GM23338 (cell line): ENCODE measurements at regions not wholly inside any gene's neighbourhood (a gene's known extent, or its start where the extent isn't known, plus 50 kb on each side); places are given as distances from the start of the nearest gene placed in this dataset.

ENCODE experiments used
- ATAC-seq: fragments of 200-7000 bp; cut with Tn5 transposase; 3 replicates; pipeline ENCODE4 v1.9.1; 2020
- DNase-seq: peaks from one replicate; pipeline ENCODE4 v3.0.0-alpha.2; 2015; ENCODE audit warnings: low spot score
- H2AFZ ChIP-seq: fragments of 200-600 bp; sonication (generic); 2 replicates; pipeline ENCODE4 v1.8.0; 2016; ENCODE audit warnings: antibody characterized with exemption, mild to moderate bottlenecking, moderate library complexity
- H3F3A ChIP-seq: fragments of 200-600 bp; sonication (generic); replicated peaks from 2 replicates; pipeline ENCODE4 v1.8.0; 2017; ENCODE audit warnings: antibody characterized with exemption, mixed run types, low read depth
- H3K27ac ChIP-seq: fragments of 200-600 bp; sonication (generic); 2 replicates; pipeline ENCODE4 v1.6.1; 2016; ENCODE audit warnings: low read depth
- H3K27me3 ChIP-seq: fragments of 200-600 bp; sonication (generic); 2 replicates; pipeline ENCODE4 v1.8.0; 2016; ENCODE audit warnings: mild to moderate bottlenecking, mixed run types, moderate library complexity; ENCODE audit not compliant: insufficient read depth
- H3K36me3 ChIP-seq: fragments of 200-600 bp; sonication (generic); 2 replicates; pipeline ENCODE4 v1.8.0; 2016; ENCODE audit warnings: mild to moderate bottlenecking; ENCODE audit not compliant: insufficient read depth
- H3K4me1 ChIP-seq: fragments of 200-600 bp; sonication (generic); 2 replicates; pipeline ENCODE4 v1.8.0; 2016; ENCODE audit warnings: mild to moderate bottlenecking, moderate library complexity; ENCODE audit not compliant: insufficient read depth
- H3K4me2 ChIP-seq: fragments of 200-600 bp; sonication (generic); 2 replicates; pipeline ENCODE4 v1.7.1; 2017; ENCODE audit warnings: mixed run types
- H3K4me3 ChIP-seq: fragments of 200-600 bp; sonication (generic); 2 replicates; pipeline ENCODE4 v1.6.1; 2016; ENCODE audit warnings: mixed run types
- H3K79me2 ChIP-seq: fragments of 200-600 bp; sonication (generic); replicated peaks from 2 replicates; pipeline ENCODE4 v1.8.0; 2017; ENCODE audit warnings: mild to moderate bottlenecking; ENCODE audit not compliant: insufficient read depth
- H3K9me2 ChIP-seq: fragments of 200-600 bp; sonication (generic); 2 replicates; pipeline ENCODE4 v1.8.0; 2017; ENCODE audit not compliant: insufficient read depth
- H4K20me1 ChIP-seq: fragments of 200-600 bp; sonication (generic); replicated peaks from 2 replicates; pipeline ENCODE4 v1.8.0; 2017; ENCODE audit warnings: mild to moderate bottlenecking; ENCODE audit not compliant: insufficient read depth
- H3K27ac Mint-ChIP-seq: 2 replicates; pipeline ENCODE4 v1.8.0; 2020; ENCODE audit warnings: inconsistent platforms, mild to moderate bottlenecking, moderate library complexity, mixed read lengths
- H3K27me3 Mint-ChIP-seq: 3 replicates; pipeline ENCODE4 v1.8.0; 2022; ENCODE audit warnings: low read depth, mild to moderate bottlenecking, moderate library complexity, mixed read lengths, inconsistent platforms; ENCODE audit not compliant: insufficient read depth, poor library complexity
- H3K36me3 Mint-ChIP-seq: 3 replicates; pipeline ENCODE4 v1.8.0; 2021; ENCODE audit warnings: low read depth, mild to moderate bottlenecking, inconsistent platforms, moderate library complexity, mixed read lengths
- H3K4me1 Mint-ChIP-seq: 3 replicates; pipeline ENCODE4 v1.8.0; 2020; ENCODE audit warnings: mild to moderate bottlenecking, inconsistent platforms, mixed read lengths
- H3K4me3 Mint-ChIP-seq: 3 replicates; pipeline ENCODE4 v1.8.0; 2021; ENCODE audit warnings: moderate library complexity, mild to moderate bottlenecking, inconsistent platforms, mixed read lengths
- H3K9me3 Mint-ChIP-seq: 3 replicates; pipeline ENCODE4 v1.8.0; 2020; ENCODE audit warnings: moderate library complexity, mild to moderate bottlenecking, inconsistent platforms, mixed read lengths
- CREB1 ChIP-seq: fragments of 250-450 bp; sonication (Bioruptor Pico); IDR thresholded peaks from 2 replicates; pipeline ENCODE4 v1.5.0; 2020; ENCODE audit warnings: low read depth, mild to moderate bottlenecking, moderate library complexity
- CTCF ChIP-seq, 2 experiments: fragments of 200-600 bp in 1 of 2; sonication (generic) in 1 of 2; conservative IDR thresholded peaks; 2 replicates each; pipeline versions ENCODE4 v1.5.1 to v1.6.1; 2016 to 2017; ENCODE audit warnings: antibody characterized with exemption in 2 of 2, low read depth in 2 of 2, mild to moderate bottlenecking in 2 of 2, moderate library complexity in 1 of 2
- EZH2 ChIP-seq: fragments of 200-600 bp; sonication (generic); IDR thresholded peaks from one replicate; pipeline ENCODE4 v1.8.0; 2017; ENCODE audit warnings: antibody characterized with exemption, mild to moderate bottlenecking, low read depth; ENCODE audit not compliant: unreplicated experiment
- POLR2AphosphoS5 ChIP-seq: IDR thresholded peaks from 2 replicates; pipeline ENCODE4 v1.6.1; 2016; ENCODE audit warnings: antibody characterized with exemption, low read depth

GRCh38 chr1:168454211-168454815 lies 89.5 kb downstream of the XCL2 start (continued):
- TF ChIP-seq POLR2AphosphoS5 (no peak), CTCF (conservative IDR thresholded peaks at IDR 0.05; ENCODE audit: low read depth in 2 of 2) (no peak), CREB1 (CRISPR knock-in tag) (no peak)

- Histone ChIP-seq H3K36me3 (no peaks in the 10 kb centered on the region), H3K27ac (no peak overlapping the region), H3K27me3 (no peaks in the 10 kb centered on the region), H4K20me1 (no peaks in the 10 kb centered on the region), H2AFZ (no peak overlapping the region), H3F3A (no peaks in the 10 kb centered on the region), H3K4me1 (no peaks in the 10 kb centered on the region), H3K4me3 (no peak overlapping the region), H3K79me2 (no peaks in the 10 kb centered on the region), H3K9me2 (no peaks in the 10 kb centered on the region), H3K4me2 (no peak overlapping the region)
- no peak for DNase-seq
- Mint-ChIP-seq H3K9me3 (peaks cover 16% of the 10 kb centered on the region), H3K27ac (no peak overlapping the region), H3K36me3 (peaks cover 11% of the 10 kb centered on the region; the same call in 2 of the 3 replicates), H3K27me3 (peaks cover 2% of the 10 kb centered on the region), H3K4me3 (no peak overlapping the region), H3K4me1 (no peaks in the 10 kb centered on the region)
- no peak for TF ChIP-seq EZH2
- ATAC-seq: no peak
These were observed 90.7 kb downstream of the XCL2 start for GRCh38 chr1:168453056-168453455.

- peaks cover 16% of the 10 kb centered on the region for H3K9me3 Mint-ChIP-seq
- peak; percentile 49 for ATAC-seq
- peak; percentile 51 for DNase-seq
- no peak for TF ChIP-seq CREB1 (CRISPR knock-in tag)
- peak; percentile 67 to 73 for TF ChIP-seq CTCF (conservative IDR thresholded peaks at IDR 0.05; ENCODE audit: low read depth in 2 of 2)
- no peaks in the 10 kb centered on the region for H3K4me1 ChIP-seq
- H3K4me1 Mint-ChIP-seq: no peaks in the 10 kb centered on the region
- H3K36me3 ChIP-seq: no peaks in the 10 kb centered on the region
- H3K4me3 Mint-ChIP-seq: no peak overlapping the region
- no peak overlapping the region for H3K27ac ChIP-seq
- no peak overlapping the region for H2AFZ ChIP-seq
- peaks cover 2% of the 10 kb centered on the region for H3K27me3 Mint-ChIP-seq
- no peaks in the 10 kb centered on the region for H4K20me1 ChIP-seq
- peaks cover 11% of the 10 kb centered on the region; the same call in 2 of the 3 replicates for H3K36me3 Mint-ChIP-seq
- no peaks in the 10 kb centered on the region for H3K27me3 ChIP-seq
- H3K27ac Mint-ChIP-seq: no peak overlapping the region
- H3F3A ChIP-seq: no peaks in the 10 kb centered on the region
- H3K4me2 ChIP-seq: no peak overlapping the region
- H3K9me2 ChIP-seq: no peaks in the 10 kb centered on the region
- H3K79me2 ChIP-seq: no peaks in the 10 kb centered on the region
- H3K4me3 ChIP-seq: no peak overlapping the region
These were observed 91.5 kb downstream of the XCL2 start for GRCh38 chr1:168452329-168452728.
